HepG2 (cell line): ENCODE measurements at regions not wholly inside any gene's neighbourhood (a gene's known extent, or its start where the extent isn't known, plus 50 kb on each side); places are given as distances from the start of the nearest gene placed in this dataset.

Experiments
- CHD4 ChIP-seq: fragments of 200-600 bp; sonication (generic); IDR thresholded peaks from 2 replicates; pipeline ENCODE4 v1.7.0; 2017; ENCODE audit warnings: mild to moderate bottlenecking, low read length, borderline replicate concordance
- POLR2A ChIP-seq, 2 experiments: IDR thresholded peaks; 2 replicates each; pipeline ENCODE4 v1.6.1; 2011; ENCODE audit warnings: low read depth in 2 of 2, low read length in 2 of 2, mild to moderate bottlenecking in 1 of 2, moderate library complexity in 1 of 2; ENCODE audit not compliant: insufficient read depth in 1 of 2
- SNAPC5 ChIP-seq: sonication (generic); formaldehyde crosslinking; IDR thresholded peaks from 2 replicates; pipeline ENCODE4 v1.8.1; 2023; ENCODE audit warnings: mild to moderate bottlenecking, missing genetic modification reagents, borderline replicate concordance
- TF ChIP-seq, protein P1 (sequence below): sonication (generic); formaldehyde crosslinking; IDR thresholded peaks from 2 replicates; pipeline ENCODE4 v1.5.0; 2020; ENCODE audit warnings: mild to moderate bottlenecking, missing genetic modification reagents, moderate library complexity

DNA sequence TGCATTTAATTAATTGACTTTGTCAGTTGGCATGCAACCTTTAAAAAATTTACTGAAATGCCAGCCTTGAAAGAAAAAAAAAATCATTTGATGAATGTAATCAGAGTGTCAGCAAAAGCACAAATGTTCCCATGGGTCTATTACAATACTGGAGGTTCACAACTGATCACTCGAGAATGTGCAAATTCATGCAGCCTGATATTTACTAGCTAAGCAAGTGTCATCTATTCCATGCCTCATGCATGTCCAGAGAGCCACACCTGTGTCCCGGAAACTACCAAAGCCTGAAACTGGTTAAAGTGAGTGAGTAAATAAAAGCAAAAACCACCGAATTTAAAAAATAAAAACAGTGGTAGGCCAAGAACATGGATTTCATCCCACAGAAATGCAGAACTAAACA, 415.3 kb upstream of the ID2 start:
- TF ChIP-seq POLR2A (IDR thresholded peaks at IDR 0.05; ENCODE audit: insufficient read depth in 1 of 2, low read depth in 2 of 2, low read length in 2 of 2), result no peak
- no peak for TF ChIP-seq SNAPC5
- TF ChIP-seq, protein P1, sequence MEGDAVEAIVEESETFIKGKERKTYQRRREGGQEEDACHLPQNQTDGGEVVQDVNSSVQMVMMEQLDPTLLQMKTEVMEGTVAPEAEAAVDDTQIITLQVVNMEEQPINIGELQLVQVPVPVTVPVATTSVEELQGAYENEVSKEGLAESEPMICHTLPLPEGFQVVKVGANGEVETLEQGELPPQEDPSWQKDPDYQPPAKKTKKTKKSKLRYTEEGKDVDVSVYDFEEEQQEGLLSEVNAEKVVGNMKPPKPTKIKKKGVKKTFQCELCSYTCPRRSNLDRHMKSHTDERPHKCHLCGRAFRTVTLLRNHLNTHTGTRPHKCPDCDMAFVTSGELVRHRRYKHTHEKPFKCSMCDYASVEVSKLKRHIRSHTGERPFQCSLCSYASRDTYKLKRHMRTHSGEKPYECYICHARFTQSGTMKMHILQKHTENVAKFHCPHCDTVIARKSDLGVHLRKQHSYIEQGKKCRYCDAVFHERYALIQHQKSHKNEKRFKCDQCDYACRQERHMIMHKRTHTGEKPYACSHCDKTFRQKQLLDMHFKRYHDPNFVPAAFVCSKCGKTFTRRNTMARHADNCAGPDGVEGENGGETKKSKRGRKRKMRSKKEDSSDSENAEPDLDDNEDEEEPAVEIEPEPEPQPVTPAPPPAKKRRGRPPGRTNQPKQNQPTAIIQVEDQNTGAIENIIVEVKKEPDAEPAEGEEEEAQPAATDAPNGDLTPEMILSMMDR (CRISPR knock-in tag), result no peak
- TF ChIP-seq CHD4, result no peak
